ENCODE measurements at regions not wholly inside any gene's neighbourhood (a gene's known extent, or its start where the extent isn't known, plus 50 kb on each side); places are given as distances from the start of the nearest gene placed in this dataset.

- TF ChIP-seq CTCF (conservative IDR thresholded peaks at IDR 0.05; ENCODE audit: low read length) (no peak), EZH2phosphoT487 (IDR thresholded peaks at IDR 0.05; ENCODE audit: borderline replicate concordance, low read depth, low read length) (no peak)
These were observed 204.0 kb downstream of the PLPP3 start for GRCh38 chr1:56375326-56375804.
